ENCODE measurements at regions not wholly inside any gene's neighbourhood (a gene's known extent, or its start where the extent isn't known, plus 50 kb on each side); places are given as distances from the start of the nearest gene placed in this dataset.
"Not testable (repeated sequence)": the region's sequence is repeated elsewhere in the genome, so short reads cannot be mapped to it uniquely, and the experiment has no call there.

DNA sequence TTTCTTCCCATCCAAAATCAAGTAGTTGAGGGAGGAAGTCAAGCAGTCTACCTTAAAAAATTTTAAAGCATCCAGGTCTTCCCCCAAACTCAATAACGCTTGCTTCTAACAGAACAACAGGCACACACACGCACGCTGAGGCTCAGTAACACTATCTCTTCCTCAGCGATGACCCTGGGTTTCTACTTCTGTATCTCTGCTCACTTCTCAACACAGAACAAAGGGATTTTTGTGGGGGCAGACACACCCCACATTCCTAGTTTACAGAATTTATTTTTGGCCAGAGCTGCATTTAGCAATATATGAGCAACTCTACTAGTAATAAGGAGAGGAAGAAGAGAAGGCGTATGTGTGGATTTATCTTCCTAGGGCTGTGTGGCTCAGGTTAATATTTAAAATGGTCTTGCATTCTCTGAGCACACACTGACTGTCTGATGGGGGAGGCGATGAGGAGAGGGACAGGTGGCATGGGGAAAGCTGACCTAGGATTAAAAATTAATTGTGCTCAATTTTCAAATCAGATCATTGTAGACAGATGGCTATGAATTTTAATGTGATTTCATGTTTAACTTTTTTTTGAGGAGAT is 71.3 kb upstream of the PPM1B start:
- H3K27ac Mint-ChIP-seq: no peak overlapping the region
- H3K27me3 Mint-ChIP-seq: no peaks in the 10 kb centered on the region
- ATAC-seq (replicated peaks): no peak
- peaks cover 3 to 4% of the 10 kb centered on the region in 2 donors for H3K4me1 Mint-ChIP-seq (ENCODE audit: low read depth in 2 of 2)
- H3K4me3 Mint-ChIP-seq: no peak overlapping the region
- no peaks in the 10 kb centered on the region for H3K9me3 Mint-ChIP-seq
- no peak for DNase-seq
- no peaks in the 10 kb centered on the region for H3K36me3 Mint-ChIP-seq (ENCODE audit: insufficient read depth)

DNA sequence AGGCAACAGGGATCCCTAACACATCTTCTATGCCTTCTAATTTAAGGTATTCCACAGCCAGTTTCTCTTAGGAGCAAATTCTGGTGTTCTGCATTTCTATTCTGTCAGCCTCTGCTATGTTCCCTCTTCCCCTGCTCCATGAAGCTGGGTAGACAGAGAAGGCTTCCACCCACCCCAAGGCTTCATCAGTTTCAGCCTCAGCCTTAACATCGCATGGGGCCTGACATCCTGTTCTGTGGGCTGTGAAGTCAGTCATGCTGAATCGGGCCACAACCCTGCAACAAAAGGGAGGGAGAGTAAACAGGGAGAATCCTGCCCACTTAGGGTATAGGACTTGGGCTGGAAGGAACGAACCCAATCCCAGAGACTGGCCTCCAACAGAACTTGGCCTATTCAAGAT is 70.6 kb upstream of the PPM1B start:
- no peaks in the 10 kb centered on the region for H3K36me3 Mint-ChIP-seq (ENCODE audit: insufficient read depth)
- no peak overlapping the region for H3K4me3 Mint-ChIP-seq
- H3K4me1 Mint-ChIP-seq (ENCODE audit: low read depth in 2 of 2): peaks cover 3 to 4% of the 10 kb centered on the region in 2 donors
- H3K27me3 Mint-ChIP-seq: no peaks in the 10 kb centered on the region
- H3K9me3 Mint-ChIP-seq: no peaks in the 10 kb centered on the region
- DNase-seq (no peak), ATAC-seq (replicated peaks) (no peak)
- H3K27ac Mint-ChIP-seq: no peak overlapping the region

- Mint-ChIP-seq H3K36me3 (ENCODE audit: insufficient read depth) (no peaks in the 10 kb centered on the region), H3K4me3 (no peak overlapping the region), H3K27ac (no peak overlapping the region), H3K9me3 (no peaks in the 10 kb centered on the region), H3K4me1 (ENCODE audit: low read depth in 2 of 2) (peaks cover 3 to 4% of the 10 kb centered on the region in 2 donors), H3K27me3 (no peaks in the 10 kb centered on the region)
- no peak for ATAC-seq (replicated peaks)
- DNase-seq: no peak
These were observed 69.8 kb upstream of the PPM1B start for GRCh38 chr2:44098891-44099290.

DNA sequence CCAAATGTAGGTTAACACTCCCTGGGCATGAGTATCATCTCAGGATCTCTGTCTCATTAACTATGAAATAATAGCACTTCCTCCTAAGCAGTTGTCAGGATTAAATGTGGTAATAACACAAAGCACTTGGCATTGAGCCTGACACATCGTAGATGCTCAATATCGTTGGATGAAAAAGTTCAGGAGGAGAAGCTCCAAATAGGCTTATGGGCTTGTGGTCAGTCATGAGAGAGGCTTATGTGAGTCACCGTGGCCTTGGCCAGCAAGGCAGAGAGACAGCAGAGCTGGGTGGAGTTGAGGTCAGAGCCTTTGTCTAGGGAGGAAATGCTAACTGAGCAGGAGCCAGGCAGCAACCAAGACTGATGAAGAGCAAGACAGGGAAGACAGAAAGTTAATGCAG is 68.3 kb upstream of the PPM1B start:
- DNase-seq: no peak
- peak overlapping the region in 1 of 2 donors; percentile 0 for H3K27ac Mint-ChIP-seq
- ATAC-seq (replicated peaks): no peak
- H3K4me3 Mint-ChIP-seq: no peak overlapping the region
- no peaks in the 10 kb centered on the region for H3K27me3 Mint-ChIP-seq
- peaks cover 3 to 4% of the 10 kb centered on the region in 2 donors for H3K4me1 Mint-ChIP-seq (ENCODE audit: low read depth in 2 of 2)
- H3K9me3 Mint-ChIP-seq: no peaks in the 10 kb centered on the region
- H3K36me3 Mint-ChIP-seq (ENCODE audit: insufficient read depth): no peaks in the 10 kb centered on the region

DNA sequence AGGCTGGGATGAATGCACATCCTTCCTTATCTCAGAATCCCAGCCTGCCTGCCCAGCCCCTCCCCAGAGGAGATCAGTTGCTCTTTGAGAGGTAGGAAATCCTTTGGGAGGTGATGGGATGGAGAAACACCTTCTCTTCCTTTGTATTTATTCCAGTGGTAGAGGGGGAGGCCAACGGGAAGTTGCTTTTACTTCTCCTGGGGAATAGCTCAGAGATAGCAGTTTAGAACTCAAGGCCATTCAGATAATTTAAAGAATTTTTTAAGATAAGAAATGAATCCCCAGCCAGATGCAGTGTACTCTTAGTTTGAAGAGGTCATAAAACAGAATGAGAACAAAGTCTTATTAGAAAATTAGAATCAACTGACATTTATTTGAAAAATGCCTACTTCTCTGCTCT is 67.4 kb upstream of the PPM1B start:
- no peak for DNase-seq
- no peaks in the 10 kb centered on the region for H3K36me3 Mint-ChIP-seq (ENCODE audit: insufficient read depth)
- H3K27me3 Mint-ChIP-seq: no peaks in the 10 kb centered on the region
- H3K4me3 Mint-ChIP-seq: no peak overlapping the region
- ATAC-seq (replicated peaks): no peak
- no peaks in the 10 kb centered on the region for H3K9me3 Mint-ChIP-seq
- H3K27ac Mint-ChIP-seq: no peak overlapping the region
- peaks cover 3 to 4% of the 10 kb centered on the region in 2 donors for H3K4me1 Mint-ChIP-seq (ENCODE audit: low read depth in 2 of 2)

DNA sequence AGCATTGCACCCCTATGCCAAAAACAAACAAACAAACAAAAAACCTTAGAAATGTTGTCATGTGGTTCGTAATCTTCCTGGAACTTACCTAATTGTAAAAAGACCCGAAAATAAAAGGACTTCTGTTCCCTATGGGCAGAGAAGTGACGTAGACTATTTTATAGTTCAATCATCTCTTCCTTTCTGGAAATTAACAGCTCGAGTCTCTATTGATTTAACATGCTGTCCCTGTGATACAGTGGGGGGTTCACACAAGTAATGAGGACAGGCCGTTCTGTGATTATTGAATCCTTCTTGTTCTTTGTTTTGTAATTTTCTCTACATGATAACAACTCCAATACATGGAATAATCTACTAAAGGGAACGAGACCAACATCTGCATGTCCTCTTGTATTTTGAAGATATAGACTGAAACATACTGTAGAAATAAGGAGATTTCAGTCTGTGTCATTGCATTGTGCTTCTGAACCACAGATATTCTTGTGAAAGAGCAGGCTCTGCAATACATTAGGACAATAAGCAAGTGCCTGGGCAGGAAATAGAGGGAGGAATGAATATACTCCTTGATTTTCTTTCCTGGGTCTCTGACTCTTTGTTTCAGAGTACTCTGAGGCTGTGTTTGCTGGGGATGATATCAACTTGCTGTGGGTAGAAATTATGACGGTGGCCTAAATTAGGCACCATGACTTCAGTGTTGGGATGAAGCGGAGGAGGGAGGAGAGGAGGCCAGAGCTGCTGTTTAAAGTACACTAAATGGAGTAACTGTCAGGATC is 65.7 kb upstream of the PPM1B start:
- H3K4me1 Mint-ChIP-seq (ENCODE audit: low read depth in 2 of 2): peaks cover 3 to 4% of the 10 kb centered on the region in 2 donors
- no peaks in the 10 kb centered on the region for H3K36me3 Mint-ChIP-seq (ENCODE audit: insufficient read depth)
- ATAC-seq (replicated peaks) (no peak), DNase-seq (no peak)
- H3K4me3 Mint-ChIP-seq: no peak overlapping the region
- H3K27ac Mint-ChIP-seq: no peak overlapping the region
- peaks cover 0 to 7% of the 10 kb centered on the region in 2 donors for H3K27me3 Mint-ChIP-seq
- H3K9me3 Mint-ChIP-seq: no peaks in the 10 kb centered on the region

DNA sequence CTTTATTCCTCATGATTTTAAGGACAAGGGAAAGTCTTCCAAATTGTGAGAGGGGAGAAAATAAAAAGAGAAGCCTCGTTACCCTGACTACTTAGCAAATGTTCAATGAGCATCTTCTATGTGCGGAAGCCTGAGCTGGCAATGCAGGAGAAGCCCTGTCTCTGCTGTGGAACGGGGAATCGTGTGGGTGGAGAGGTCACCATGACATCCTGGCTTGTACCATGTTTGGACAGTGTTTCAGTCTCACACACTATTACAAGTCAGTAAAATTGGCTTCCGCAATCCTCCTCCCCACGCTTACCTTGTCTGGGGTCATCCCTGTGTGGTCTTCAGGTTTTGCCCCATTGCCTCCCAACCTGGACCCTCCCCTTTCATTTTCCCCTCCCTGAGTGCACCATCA is 65.0 kb upstream of the PPM1B start:
- Mint-ChIP-seq H3K36me3 (ENCODE audit: insufficient read depth) (no peaks in the 10 kb centered on the region), H3K4me3 (no peak overlapping the region), H3K27me3 (peaks cover 0 to 13% of the 10 kb centered on the region in 2 donors), H3K4me1 (ENCODE audit: low read depth in 2 of 2) (peaks cover 3 to 4% of the 10 kb centered on the region in 2 donors), H3K9me3 (no peaks in the 10 kb centered on the region), H3K27ac (no peak overlapping the region)
- DNase-seq: no peak
- ATAC-seq (replicated peaks): no peak

DNA sequence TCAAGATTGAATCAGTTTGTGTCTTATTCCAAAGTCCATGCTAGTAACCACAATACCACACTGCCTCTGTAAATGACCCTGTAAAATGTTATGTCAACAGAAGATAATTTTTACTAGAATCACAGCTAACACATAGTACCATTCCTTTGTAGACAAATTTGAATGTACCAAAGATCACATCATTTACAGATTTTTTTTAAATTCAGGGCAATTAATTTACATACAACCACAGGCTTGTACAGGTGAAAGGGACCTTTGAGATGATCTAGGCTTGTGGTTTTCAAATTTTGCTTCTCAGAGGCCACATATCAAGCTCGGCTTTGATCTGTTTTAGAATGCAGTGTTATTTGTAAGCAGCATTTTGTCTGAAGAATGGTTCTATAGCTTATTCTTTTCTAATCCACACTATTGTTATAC is 63.8 kb upstream of the PPM1B start:
- no peak for ATAC-seq (replicated peaks)
- no peak for DNase-seq
- H3K4me1 Mint-ChIP-seq (ENCODE audit: low read depth in 2 of 2): peaks cover 3 to 4% of the 10 kb centered on the region in 2 donors
- no peaks in the 10 kb centered on the region for H3K9me3 Mint-ChIP-seq
- H3K36me3 Mint-ChIP-seq (ENCODE audit: insufficient read depth): no peaks in the 10 kb centered on the region
- no peak overlapping the region for H3K27ac Mint-ChIP-seq
- peaks cover 0 to 21% of the 10 kb centered on the region in 2 donors for H3K27me3 Mint-ChIP-seq
- no peak overlapping the region for H3K4me3 Mint-ChIP-seq

DNA sequence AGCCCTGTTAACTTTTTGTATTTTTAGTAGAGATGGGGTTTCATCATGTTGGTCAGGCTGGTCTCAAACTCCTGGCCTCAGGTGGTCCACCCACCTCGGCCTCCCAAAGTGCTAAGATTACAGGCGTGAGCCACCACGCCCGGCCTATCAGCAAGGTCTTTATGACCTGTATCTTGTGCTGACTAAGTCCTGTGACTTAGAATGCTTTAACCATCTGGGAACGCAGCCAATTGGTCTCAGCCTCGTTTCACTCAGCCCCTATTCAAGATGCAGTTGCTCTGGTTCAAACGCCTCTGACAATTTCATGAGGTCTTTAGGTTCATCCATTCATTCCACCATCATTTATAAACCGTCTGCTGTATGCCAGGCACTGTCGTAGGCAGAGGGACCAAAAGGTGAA is 62.2 kb upstream of the PPM1B start:
- ATAC-seq (replicated peaks); H3K4me3 Mint-ChIP-seq; H3K9me3 Mint-ChIP-seq; H3K4me1 Mint-ChIP-seq (ENCODE audit: low read depth in 2 of 2); H3K27ac Mint-ChIP-seq; DNase-seq; H3K36me3 Mint-ChIP-seq (ENCODE audit: insufficient read depth): not testable (repeated sequence)
- peaks cover 0 to 21% of the 10 kb centered on the region in 2 donors for H3K27me3 Mint-ChIP-seq

DNA sequence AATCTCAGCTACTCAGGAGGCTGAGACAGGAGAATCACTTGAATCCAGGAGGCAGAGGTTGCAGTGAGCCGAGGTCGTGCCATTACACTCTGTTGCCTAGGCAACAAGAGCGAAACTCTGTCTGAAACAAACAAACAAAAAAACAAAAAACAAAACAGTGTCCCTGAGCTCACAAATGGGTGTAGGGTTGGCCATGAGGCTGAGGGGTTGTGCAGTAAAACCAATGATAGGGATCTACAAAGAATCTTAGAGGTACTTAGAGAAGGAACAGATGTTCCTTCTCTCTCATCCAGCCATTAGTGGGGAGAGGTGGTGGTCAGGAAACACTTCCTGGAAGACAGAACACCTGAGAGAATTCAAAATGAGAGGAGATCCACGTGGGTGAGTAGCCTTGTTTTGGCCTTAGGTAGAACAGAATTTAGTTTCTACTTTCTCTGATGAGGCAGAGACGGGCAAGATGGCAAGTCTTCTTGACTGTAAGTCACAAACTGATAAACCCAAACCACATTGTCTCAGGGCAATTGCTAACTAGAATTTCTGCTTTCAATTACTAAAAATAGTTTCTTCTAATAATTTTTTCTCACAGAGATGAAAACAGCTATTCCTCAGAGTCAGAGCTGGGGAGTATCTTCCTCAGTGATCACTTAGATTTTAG is 61.5 kb upstream of the PPM1B start:
- H3K9me3 Mint-ChIP-seq: no peaks in the 10 kb centered on the region
- H3K4me1 Mint-ChIP-seq (ENCODE audit: low read depth in 2 of 2): no peaks in the 10 kb centered on the region
- peaks cover 0 to 21% of the 10 kb centered on the region in 2 donors for H3K27me3 Mint-ChIP-seq
- no peak overlapping the region for H3K4me3 Mint-ChIP-seq
- DNase-seq (no peak), ATAC-seq (replicated peaks) (no peak)
- H3K36me3 Mint-ChIP-seq (ENCODE audit: insufficient read depth): no peaks in the 10 kb centered on the region
- no peak overlapping the region for H3K27ac Mint-ChIP-seq

DNA sequence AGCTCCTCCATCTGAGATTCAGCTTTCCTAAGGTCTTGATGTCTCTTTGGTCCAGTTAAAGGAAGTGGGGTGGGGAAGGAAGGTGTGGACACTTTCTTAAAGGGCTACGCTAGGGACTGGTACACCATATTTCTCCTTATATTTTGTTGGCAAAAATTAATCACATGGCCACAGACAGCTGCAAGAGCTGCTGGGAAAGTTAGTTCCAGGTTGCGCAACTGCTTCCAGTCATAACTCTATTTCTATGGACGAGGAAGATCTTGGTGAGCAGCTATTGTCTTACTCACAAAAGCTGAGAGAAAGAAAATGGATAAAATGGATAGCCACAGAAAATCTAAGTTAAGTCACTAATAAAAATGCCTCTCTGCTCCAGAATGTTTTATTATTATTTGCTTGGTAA is 60.7 kb upstream of the PPM1B start:
- DNase-seq: no peak
- peaks cover 0 to 21% of the 10 kb centered on the region in 2 donors for H3K27me3 Mint-ChIP-seq
- H3K9me3 Mint-ChIP-seq: no peaks in the 10 kb centered on the region
- H3K36me3 Mint-ChIP-seq (ENCODE audit: insufficient read depth): no peaks in the 10 kb centered on the region
- ATAC-seq (replicated peaks): no peak
- no peaks in the 10 kb centered on the region for H3K4me1 Mint-ChIP-seq (ENCODE audit: low read depth in 2 of 2)
- no peak overlapping the region for H3K27ac Mint-ChIP-seq
- no peak overlapping the region for H3K4me3 Mint-ChIP-seq

- Mint-ChIP-seq H3K27me3 (peaks cover 0 to 21% of the 10 kb centered on the region in 2 donors), H3K27ac (no peak overlapping the region), H3K4me1 (ENCODE audit: low read depth in 2 of 2) (no peaks in the 10 kb centered on the region), H3K4me3 (no peak overlapping the region), H3K9me3 (no peaks in the 10 kb centered on the region), H3K36me3 (ENCODE audit: insufficient read depth) (no peaks in the 10 kb centered on the region)
- no peak for ATAC-seq (replicated peaks)
- no peak for DNase-seq
These were observed 59.5 kb upstream of the PPM1B start for GRCh38 chr2:44109166-44109565.

DNA sequence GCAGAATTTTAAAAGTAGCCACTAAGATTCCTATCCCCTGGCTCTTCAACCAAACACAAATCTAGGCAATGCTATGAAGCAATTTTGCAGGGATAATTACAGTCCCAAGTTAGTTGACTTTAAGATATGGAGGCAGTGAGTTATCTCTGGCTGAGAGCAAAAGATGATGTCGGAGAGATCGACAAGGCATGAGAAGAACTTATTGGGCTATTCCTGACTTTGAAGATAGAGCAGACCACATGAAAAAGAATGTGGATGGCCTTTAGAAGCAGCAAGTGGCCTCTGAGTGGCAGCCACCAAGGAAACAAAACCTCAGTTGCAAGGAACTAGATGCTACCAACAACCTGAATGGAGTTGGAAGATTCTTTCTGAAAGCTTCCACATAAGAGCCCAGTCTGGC is 58.2 kb upstream of the PPM1B start:
- Mint-ChIP-seq H3K27ac (no peak overlapping the region), H3K36me3 (ENCODE audit: insufficient read depth) (no peaks in the 10 kb centered on the region), H3K4me3 (no peak overlapping the region), H3K27me3 (peaks cover 0 to 21% of the 10 kb centered on the region in 2 donors), H3K9me3 (no peaks in the 10 kb centered on the region), H3K4me1 (ENCODE audit: low read depth in 2 of 2) (no peaks in the 10 kb centered on the region)
- DNase-seq (no peak), ATAC-seq (replicated peaks) (no peak)

DNA sequence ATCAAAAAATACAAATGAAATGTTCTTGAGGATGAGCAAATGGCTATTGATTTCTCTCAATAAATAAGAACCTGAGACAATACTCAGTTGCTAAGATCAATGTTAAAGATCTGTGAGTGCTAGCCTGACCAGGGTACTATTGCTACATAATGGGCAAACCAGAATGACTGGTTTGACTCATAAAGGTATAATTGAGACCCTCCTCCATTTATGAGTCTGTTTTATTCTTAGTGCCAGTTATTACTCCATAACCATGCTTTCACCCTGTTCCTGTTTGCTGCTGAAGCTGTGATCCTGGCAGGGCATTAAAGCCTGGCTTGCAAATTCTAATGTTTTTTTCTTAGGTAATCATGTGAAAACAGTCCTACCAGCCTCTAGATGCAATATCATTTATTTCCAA is 56.6 kb upstream of the PPM1B start:
- H3K4me1 Mint-ChIP-seq (ENCODE audit: low read depth in 2 of 2): no peaks in the 10 kb centered on the region
- ATAC-seq (replicated peaks) (no peak), DNase-seq (no peak)
- peaks cover 0 to 21% of the 10 kb centered on the region in 2 donors for H3K27me3 Mint-ChIP-seq
- no peak overlapping the region for H3K27ac Mint-ChIP-seq
- no peak overlapping the region for H3K4me3 Mint-ChIP-seq
- H3K9me3 Mint-ChIP-seq: no peaks in the 10 kb centered on the region
- no peaks in the 10 kb centered on the region for H3K36me3 Mint-ChIP-seq (ENCODE audit: insufficient read depth)

All from effector memory CD8-positive, alpha-beta T cell (primary cell).